ENCODE measurements at regions not wholly inside any gene's neighbourhood (a gene's known extent, or its start where the extent isn't known, plus 50 kb on each side); places are given as distances from the start of the nearest gene placed in this dataset.

DNA sequence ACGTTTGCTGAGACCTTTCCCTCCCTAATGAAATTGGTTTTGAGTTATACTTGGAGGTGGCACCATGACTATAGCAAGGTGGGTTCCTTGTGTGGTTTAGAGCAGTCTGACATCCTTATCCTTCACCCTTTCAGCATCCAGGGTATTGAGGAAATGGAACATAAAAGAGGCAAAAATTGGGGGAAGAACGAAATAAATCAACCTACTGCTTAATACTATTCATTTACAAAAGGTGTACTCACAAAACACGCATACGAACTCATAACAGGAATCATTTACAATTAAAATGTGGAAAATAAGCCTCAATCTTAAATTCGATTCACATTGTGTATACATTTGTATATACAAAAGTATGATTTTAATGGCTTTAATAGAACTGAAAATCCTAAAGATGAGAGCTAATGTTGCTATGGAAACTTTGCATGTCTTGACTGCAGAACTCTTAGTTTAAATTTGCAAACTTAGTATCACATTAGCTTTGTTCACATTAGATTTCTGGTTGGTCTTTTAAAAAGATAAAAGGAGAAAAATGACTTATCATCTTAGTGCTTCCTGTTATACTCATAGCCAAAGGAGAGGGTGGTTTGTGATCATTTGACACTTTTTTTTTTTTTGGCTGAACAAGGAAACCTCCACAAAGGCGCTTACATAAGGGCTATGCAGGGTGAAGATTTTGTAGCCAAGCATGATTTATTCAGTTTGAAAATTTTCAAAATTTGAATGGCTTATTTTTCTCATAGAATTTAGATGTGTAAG is 76.1 kb upstream of the ATXN1 start:
- Histone ChIP-seq H3K9ac (no peak overlapping the region; the same call in 1 of the 2 replicates), H3K27ac (peak overlapping the region; percentile 49), H3K4me3 (peak overlapping the region; percentile 35; the same call in 1 of the 2 replicates)

DNA sequence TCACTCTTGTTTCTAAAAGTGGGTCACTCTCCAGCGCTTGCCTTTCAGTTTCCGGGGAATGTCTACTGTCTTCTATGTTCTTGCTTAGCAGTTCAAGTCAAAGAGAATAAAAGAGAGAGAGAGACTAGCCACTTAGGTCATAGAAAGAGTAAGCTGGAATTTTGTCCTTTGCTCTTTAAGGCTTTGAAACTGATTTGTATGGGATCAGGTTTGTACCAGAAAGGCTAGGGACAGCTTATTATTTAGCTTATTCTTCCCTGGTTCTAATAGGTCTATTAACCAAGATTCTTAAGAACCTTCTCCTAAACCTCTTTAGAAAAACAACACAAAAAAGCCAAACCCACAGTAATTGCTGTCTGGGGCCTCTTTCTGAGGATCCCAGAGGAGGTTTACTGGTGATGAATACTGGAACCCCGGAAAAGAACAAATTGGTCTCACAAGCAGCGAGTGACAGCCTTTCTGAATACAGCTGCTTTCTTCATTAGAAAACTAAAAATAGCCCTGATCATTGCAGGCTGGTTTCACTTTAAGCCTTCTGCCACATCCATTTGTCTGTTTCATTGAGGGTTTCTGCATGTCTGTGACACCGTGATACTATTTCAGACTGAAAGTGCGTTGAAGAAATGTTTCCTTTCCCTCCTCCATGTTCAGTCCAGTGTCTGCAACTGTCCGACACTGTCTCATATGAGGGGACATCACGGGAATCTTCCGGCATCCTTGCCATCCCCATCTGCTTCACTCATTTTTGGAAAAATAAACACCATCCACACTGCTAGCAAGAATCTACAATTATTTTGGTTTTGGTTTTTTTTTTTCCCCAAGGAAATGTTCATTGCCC is 75.1 kb upstream of the ATXN1 start:
- Histone ChIP-seq H3K4me3 (peak overlapping the region; percentile 35; the same call in 1 of the 2 replicates), H3K4me2 (peak overlapping the region; percentile 81), H3K27me3 (no peaks in the 10 kb centered on the region), H3K27ac (peak overlapping the region; percentile 49), H3K9me3 (no peaks in the 10 kb centered on the region), H3K4me1 (peaks cover 27% of the 10 kb centered on the region), H3K36me3 (no peaks in the 10 kb centered on the region), H4K20me1 (no peaks in the 10 kb centered on the region), H3K9ac (peak overlapping the region; percentile 42)
- TF ChIP-seq Cebpa-rat (IDR thresholded peaks at IDR 0.05), result no peak

More for the DNA sequence above, 76.1 kb upstream of the ATXN1 start:
- Histone ChIP-seq H4K20me1 (no peaks in the 10 kb centered on the region), H3K36me3 (no peaks in the 10 kb centered on the region), H3K4me2 (peak overlapping the region; percentile 81), H3K4me1 (peaks cover 27% of the 10 kb centered on the region), H3K9me3 (no peaks in the 10 kb centered on the region), H3K27me3 (no peaks in the 10 kb centered on the region)
- no peak for TF ChIP-seq Cebpa-rat (IDR thresholded peaks at IDR 0.05)

DNA sequence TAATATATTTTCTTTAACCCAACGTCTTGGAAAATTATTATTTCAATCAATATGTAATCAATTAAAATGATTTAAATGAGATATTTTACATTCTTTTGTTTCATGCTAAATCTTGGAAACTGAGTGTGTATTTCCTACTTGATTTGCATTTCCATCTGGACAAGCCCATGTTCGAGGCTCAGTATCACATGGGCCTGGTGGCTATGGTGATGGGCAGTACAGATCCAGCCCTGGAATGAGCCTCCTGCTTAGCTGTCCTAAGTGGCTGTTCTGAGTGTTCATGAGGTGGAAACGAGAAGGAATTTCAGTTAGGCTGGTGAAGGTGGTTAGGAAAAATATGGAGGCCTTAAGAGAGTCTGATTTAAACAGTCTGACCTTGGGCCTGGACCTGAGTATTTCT is 73.0 kb upstream of the ATXN1 start:
- Histone ChIP-seq H3K36me3 (no peaks in the 10 kb centered on the region), H3K4me2 (no peak overlapping the region), H3K27ac (no peak overlapping the region), H3K4me1 (peaks cover 27% of the 10 kb centered on the region), H3K27me3 (no peaks in the 10 kb centered on the region), H3K4me3 (no peak overlapping the region), H3K9ac (no peak overlapping the region), H3K9me3 (no peaks in the 10 kb centered on the region), H4K20me1 (no peaks in the 10 kb centered on the region)
- TF ChIP-seq Cebpa-rat (IDR thresholded peaks at IDR 0.05), result no peak

DNA sequence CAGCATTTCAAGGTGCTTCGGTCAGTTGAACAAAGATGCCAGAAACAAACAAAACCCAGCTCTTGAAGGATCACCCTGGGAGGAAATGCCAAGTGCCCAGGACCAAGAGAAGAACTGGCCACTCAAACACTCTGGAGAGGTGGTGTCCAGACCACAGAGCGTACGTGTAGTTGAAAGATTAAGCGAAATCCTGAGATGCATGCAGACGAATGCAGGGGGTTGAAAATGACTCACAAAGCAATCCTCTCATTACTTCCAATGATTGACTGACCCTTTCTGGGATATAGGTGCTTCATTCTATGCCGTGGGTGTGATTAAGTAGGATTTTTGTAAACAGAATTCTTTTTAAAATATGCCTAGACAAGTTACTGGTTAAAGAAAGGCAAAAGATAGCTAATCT is 71.5 kb upstream of the ATXN1 start:
- Histone ChIP-seq H3K4me1 (peaks cover 22% of the 10 kb centered on the region), H3K36me3 (no peaks in the 10 kb centered on the region), H3K9ac (no peak overlapping the region), H3K4me3 (no peak overlapping the region), H3K27ac (no peak overlapping the region), H3K4me2 (no peak overlapping the region), H3K27me3 (no peaks in the 10 kb centered on the region), H3K9me3 (no peaks in the 10 kb centered on the region), H4K20me1 (no peaks in the 10 kb centered on the region)
- no peak for TF ChIP-seq Cebpa-rat (IDR thresholded peaks at IDR 0.05)

DNA sequence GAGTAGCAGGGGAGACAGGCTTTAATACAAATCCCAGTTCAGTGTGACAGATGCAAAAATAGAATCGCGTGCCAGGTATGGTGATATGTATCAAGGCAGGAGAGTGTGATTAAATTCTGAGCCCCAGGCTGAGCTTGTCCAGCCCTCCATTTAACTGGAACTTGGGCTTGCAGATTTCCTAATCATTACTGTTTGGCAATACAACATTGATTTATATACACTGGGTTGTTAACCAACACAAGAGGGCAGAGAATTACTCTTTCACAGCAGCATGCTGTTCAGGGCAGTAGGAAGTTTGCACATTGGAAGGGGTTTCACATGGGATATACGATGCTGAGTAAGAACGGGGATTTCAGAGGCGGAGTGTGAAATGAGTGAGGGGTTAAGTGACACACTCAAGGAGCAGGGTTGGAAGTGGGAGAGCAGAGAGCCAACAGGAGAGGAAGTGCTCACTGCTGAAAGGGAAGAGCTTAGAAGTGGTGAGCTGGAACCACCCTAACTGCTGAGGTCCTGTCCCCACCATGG is 70.8 kb upstream of the ATXN1 start:
- Histone ChIP-seq H3K4me1 (peaks cover 16% of the 10 kb centered on the region), H3K4me2 (no peak overlapping the region), H3K36me3 (no peaks in the 10 kb centered on the region), H3K9ac (no peak overlapping the region), H4K20me1 (no peaks in the 10 kb centered on the region), H3K27me3 (no peaks in the 10 kb centered on the region), H3K4me3 (no peak overlapping the region), H3K27ac (no peak overlapping the region), H3K9me3 (no peaks in the 10 kb centered on the region)
- no peak for TF ChIP-seq Cebpa-rat (IDR thresholded peaks at IDR 0.05)

DNA sequence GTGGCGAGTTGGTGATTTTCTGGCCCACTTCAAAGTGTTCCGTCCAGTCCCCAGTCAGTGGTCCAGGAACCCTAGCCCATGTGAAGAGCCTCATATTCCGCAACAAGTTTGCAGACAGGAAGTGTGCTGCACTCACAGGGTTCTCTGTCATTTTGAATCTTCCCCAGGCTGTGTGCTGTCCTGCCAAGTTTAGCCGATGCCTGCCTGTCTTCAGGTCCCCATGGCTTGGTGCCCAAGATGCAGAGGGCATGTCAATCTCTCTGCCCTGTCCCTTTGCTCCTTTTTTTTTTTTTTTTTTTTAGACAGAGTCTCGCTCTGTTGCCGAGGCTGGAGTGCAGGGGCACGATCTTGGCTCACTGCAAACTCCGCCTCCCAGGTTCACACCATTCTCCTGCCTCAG is 69.9 kb upstream of the ATXN1 start:
- no peaks in the 10 kb centered on the region for H3K27me3 ChIP-seq
- no peak overlapping the region for H3K4me3 ChIP-seq
- no peak for TF ChIP-seq Cebpa-rat (IDR thresholded peaks at IDR 0.05)
- H3K4me2 ChIP-seq, result no peak overlapping the region
- no peak overlapping the region for H3K9ac ChIP-seq
- H3K36me3 ChIP-seq, result no peaks in the 10 kb centered on the region
- H3K4me1 ChIP-seq, result peaks cover 6% of the 10 kb centered on the region
- no peaks in the 10 kb centered on the region for H3K9me3 ChIP-seq
- no peaks in the 10 kb centered on the region for H4K20me1 ChIP-seq
- H3K27ac ChIP-seq, result no peak overlapping the region

DNA sequence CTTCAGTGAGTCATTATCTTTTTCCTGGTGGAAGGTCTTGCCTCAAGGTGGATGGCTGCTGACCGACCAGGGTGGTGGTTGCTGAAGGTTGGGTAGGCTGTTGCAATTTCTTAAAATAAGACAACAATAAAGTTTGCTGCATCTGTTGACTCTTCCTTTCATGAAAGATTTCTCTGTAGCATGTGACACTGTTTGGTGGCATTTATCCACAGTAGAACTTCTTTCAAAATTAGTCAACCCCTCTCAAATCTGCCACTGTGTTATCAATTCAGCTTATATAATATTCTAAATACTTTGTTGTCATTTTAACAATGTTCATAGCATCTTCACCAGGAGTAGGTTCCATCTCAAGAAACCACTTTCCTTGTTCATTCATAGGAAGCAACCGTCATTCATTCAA is 66.8 kb upstream of the ATXN1 start:
- H3K9me3 ChIP-seq, result no peaks in the 10 kb centered on the region
- no peak overlapping the region for H3K27ac ChIP-seq
- H4K20me1 ChIP-seq, result no peaks in the 10 kb centered on the region
- TF ChIP-seq Cebpa-rat (IDR thresholded peaks at IDR 0.05), result no peak
- H3K27me3 ChIP-seq, result no peaks in the 10 kb centered on the region
- peaks cover 11% of the 10 kb centered on the region for H3K4me1 ChIP-seq
- H3K36me3 ChIP-seq, result no peaks in the 10 kb centered on the region
- H3K9ac ChIP-seq, result no peak overlapping the region
- no peak overlapping the region for H3K4me2 ChIP-seq
- no peak overlapping the region for H3K4me3 ChIP-seq

DNA sequence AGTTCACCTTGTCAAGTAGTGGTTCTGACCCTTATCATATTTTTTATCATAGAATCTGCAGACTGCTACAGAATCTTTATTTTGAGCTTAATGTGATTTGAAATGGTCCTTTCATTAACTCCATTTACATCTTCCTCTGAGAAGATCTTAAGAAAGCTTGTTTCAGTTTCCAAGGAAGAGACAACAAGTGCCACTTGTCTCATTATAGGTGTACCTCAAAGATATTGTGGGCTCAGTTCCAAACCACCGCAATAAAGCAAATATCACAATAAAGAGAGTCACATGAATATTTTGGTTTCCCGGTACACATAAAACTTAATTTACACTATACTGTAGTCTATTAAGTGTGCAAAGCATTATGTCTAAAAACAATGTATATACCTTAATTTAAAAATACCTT is 66.4 kb upstream of the ATXN1 start:
- no peak overlapping the region for H3K4me2 ChIP-seq
- H3K4me3 ChIP-seq, result no peak overlapping the region
- no peaks in the 10 kb centered on the region for H3K9me3 ChIP-seq
- no peaks in the 10 kb centered on the region for H3K36me3 ChIP-seq
- H3K27ac ChIP-seq, result no peak overlapping the region
- no peak overlapping the region for H3K9ac ChIP-seq
- TF ChIP-seq Cebpa-rat (IDR thresholded peaks at IDR 0.05), result no peak
- H4K20me1 ChIP-seq, result no peaks in the 10 kb centered on the region
- no peaks in the 10 kb centered on the region for H3K27me3 ChIP-seq
- H3K4me1 ChIP-seq, result peaks cover 11% of the 10 kb centered on the region

DNA sequence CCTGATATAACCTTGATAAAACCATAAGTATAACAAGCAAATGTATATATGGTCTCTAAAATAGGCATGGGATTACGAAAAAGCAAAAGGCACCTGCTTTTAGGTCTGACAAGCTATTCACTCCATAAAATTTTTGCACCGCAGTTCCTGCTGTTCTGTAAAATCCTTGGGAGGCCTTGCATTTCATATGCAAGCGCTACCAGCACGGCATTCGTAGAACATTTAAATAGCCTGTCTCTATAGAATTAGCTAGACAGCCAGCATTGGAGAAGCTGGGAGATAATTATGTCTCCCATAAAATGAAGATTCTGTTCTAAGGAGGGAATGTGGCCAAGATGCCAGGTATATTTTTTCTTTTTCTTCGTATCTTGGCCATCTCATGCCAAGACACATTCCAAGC is 64.5 kb upstream of the ATXN1 start:
- H3K27ac ChIP-seq, result no peak overlapping the region
- H3K36me3 ChIP-seq, result no peaks in the 10 kb centered on the region
- H3K9ac ChIP-seq, result no peak overlapping the region
- H3K4me1 ChIP-seq, result peaks cover 11% of the 10 kb centered on the region
- H3K9me3 ChIP-seq, result no peaks in the 10 kb centered on the region
- H4K20me1 ChIP-seq, result no peaks in the 10 kb centered on the region
- no peak overlapping the region for H3K4me3 ChIP-seq
- TF ChIP-seq Cebpa-rat (IDR thresholded peaks at IDR 0.05), result no peak
- no peaks in the 10 kb centered on the region for H3K27me3 ChIP-seq
- no peak overlapping the region for H3K4me2 ChIP-seq

Measured in BLaER1 (cell line).